ENCODE measurements at regions not wholly inside any gene's neighbourhood (a gene's known extent, or its start where the extent isn't known, plus 50 kb on each side); places are given as distances from the start of the nearest gene placed in this dataset.

GRCh38 chr17:77644181-77645071 lies 314.1 kb upstream of the TNRC6C start:
- no peaks in the 10 kb centered on the region for H3K4me1 ChIP-seq (ENCODE audit: control insufficient read depth in 5 of 5, insufficient read depth in 5 of 5, low read length in 5 of 5)
- peaks cover 0 to 10% (median 7%) of the 10 kb centered on the region in 5 donors for H3K27me3 ChIP-seq (ENCODE audit: control insufficient read depth in 5 of 5, insufficient read depth in 4 of 5, low read length in 5 of 5)
- H3K9me3 ChIP-seq (ENCODE audit: control insufficient read depth in 5 of 5, low read length in 5 of 5): peaks cover 0 to 11% (median 5%) of the 10 kb centered on the region in 5 donors
- no peak overlapping the region for H3K4me3 ChIP-seq (ENCODE audit: low read depth in 1 of 5, low read length in 5 of 5)
- H3K9ac ChIP-seq (ENCODE audit: low read length in 5 of 5): no peak overlapping the region
- no peak overlapping the region for H3K27ac ChIP-seq (ENCODE audit: low read depth, low read length)
- no peaks in the 10 kb centered on the region for H3K36me3 ChIP-seq (ENCODE audit: control insufficient read depth in 5 of 5, insufficient read depth in 5 of 5, low read length in 5 of 5)

- H3K36me3 ChIP-seq (ENCODE audit: control insufficient read depth in 5 of 5, insufficient read depth in 5 of 5, low read length in 5 of 5): no peaks in the 10 kb centered on the region
- H3K27me3 ChIP-seq (ENCODE audit: control insufficient read depth in 5 of 5, insufficient read depth in 4 of 5, low read length in 5 of 5): peaks cover 0 to 10% (median 7%) of the 10 kb centered on the region in 5 donors
- H3K9ac ChIP-seq (ENCODE audit: low read length in 5 of 5): no peak overlapping the region
- no peak overlapping the region for H3K27ac ChIP-seq (ENCODE audit: low read depth, low read length)
- no peak overlapping the region for H3K4me3 ChIP-seq (ENCODE audit: low read depth in 1 of 5, low read length in 5 of 5)
- H3K9me3 ChIP-seq (ENCODE audit: control insufficient read depth in 5 of 5, low read length in 5 of 5): peaks cover 0 to 11% (median 5%) of the 10 kb centered on the region in 5 donors
- H3K4me1 ChIP-seq (ENCODE audit: control insufficient read depth in 5 of 5, insufficient read depth in 5 of 5, low read length in 5 of 5): no peaks in the 10 kb centered on the region
Measured at GRCh38 chr17:77645072-77646045, 313.1 kb upstream of the TNRC6C start.

GRCh38 chr17:77646046-77646430 lies 312.5 kb upstream of the TNRC6C start:
- no peaks in the 10 kb centered on the region for H3K4me1 ChIP-seq (ENCODE audit: control insufficient read depth in 5 of 5, insufficient read depth in 5 of 5, low read length in 5 of 5)
- H3K27me3 ChIP-seq (ENCODE audit: control insufficient read depth in 5 of 5, insufficient read depth in 4 of 5, low read length in 5 of 5): peaks cover 0 to 10% (median 6%) of the 10 kb centered on the region in 5 donors
- H3K9ac ChIP-seq (ENCODE audit: low read length in 5 of 5): no peak overlapping the region
- H3K9me3 ChIP-seq (ENCODE audit: control insufficient read depth in 5 of 5, low read length in 5 of 5): peaks cover 0 to 11% (median 5%) of the 10 kb centered on the region in 5 donors
- H3K4me3 ChIP-seq (ENCODE audit: low read depth in 1 of 5, low read length in 5 of 5): no peak overlapping the region
- H3K36me3 ChIP-seq (ENCODE audit: control insufficient read depth in 5 of 5, insufficient read depth in 5 of 5, low read length in 5 of 5): no peaks in the 10 kb centered on the region
- no peak overlapping the region for H3K27ac ChIP-seq (ENCODE audit: low read depth, low read length)

GRCh38 chr17:77647531-77647930 lies 311.0 kb upstream of the TNRC6C start:
- Histone ChIP-seq H3K9ac (ENCODE audit: low read length in 5 of 5) (no peak overlapping the region), H3K4me1 (ENCODE audit: control insufficient read depth in 5 of 5, insufficient read depth in 5 of 5, low read length in 5 of 5) (no peaks in the 10 kb centered on the region), H3K4me3 (ENCODE audit: low read depth in 1 of 5, low read length in 5 of 5) (no peak overlapping the region), H3K9me3 (ENCODE audit: control insufficient read depth in 5 of 5, low read length in 5 of 5) (peaks cover 0 to 11% (median 5%) of the 10 kb centered on the region in 5 donors), H3K27me3 (ENCODE audit: control insufficient read depth in 5 of 5, insufficient read depth in 4 of 5, low read length in 5 of 5) (peaks cover 0 to 10% (median 4%) of the 10 kb centered on the region in 5 donors), H3K27ac (ENCODE audit: low read depth, low read length) (no peak overlapping the region), H3K36me3 (ENCODE audit: control insufficient read depth in 5 of 5, insufficient read depth in 5 of 5, low read length in 5 of 5) (no peaks in the 10 kb centered on the region)

- H3K27ac ChIP-seq (ENCODE audit: low read depth, low read length): no peak overlapping the region
- H3K4me1 ChIP-seq (ENCODE audit: control insufficient read depth in 5 of 5, insufficient read depth in 5 of 5, low read length in 5 of 5): no peaks in the 10 kb centered on the region
- H3K4me3 ChIP-seq (ENCODE audit: low read depth in 1 of 5, low read length in 5 of 5): no peak overlapping the region
- peaks cover 0 to 8% (median 1%) of the 10 kb centered on the region in 5 donors for H3K27me3 ChIP-seq (ENCODE audit: control insufficient read depth in 5 of 5, insufficient read depth in 4 of 5, low read length in 5 of 5)
- peaks cover 0 to 11% (median 5%) of the 10 kb centered on the region in 5 donors for H3K9me3 ChIP-seq (ENCODE audit: control insufficient read depth in 5 of 5, low read length in 5 of 5)
- no peak overlapping the region for H3K9ac ChIP-seq (ENCODE audit: low read length in 5 of 5)
- no peaks in the 10 kb centered on the region for H3K36me3 ChIP-seq (ENCODE audit: control insufficient read depth in 5 of 5, insufficient read depth in 5 of 5, low read length in 5 of 5)
Measured at GRCh38 chr17:77649717-77650211, 308.7 kb upstream of the TNRC6C start.

- Histone ChIP-seq H3K36me3 (ENCODE audit: control insufficient read depth in 5 of 5, insufficient read depth in 5 of 5, low read length in 5 of 5) (no peaks in the 10 kb centered on the region), H3K27me3 (ENCODE audit: control insufficient read depth in 5 of 5, insufficient read depth in 4 of 5, low read length in 5 of 5) (peaks cover 8 to 16% (median 11%) of the 10 kb centered on the region in 5 donors), H3K27ac (ENCODE audit: low read depth, low read length) (no peak overlapping the region), H3K9me3 (ENCODE audit: control insufficient read depth in 5 of 5, low read length in 5 of 5) (peaks cover 0 to 11% (median 5%) of the 10 kb centered on the region in 5 donors), H3K9ac (ENCODE audit: low read length in 5 of 5) (no peak overlapping the region), H3K4me1 (ENCODE audit: control insufficient read depth in 5 of 5, insufficient read depth in 5 of 5, low read length in 5 of 5) (no peaks in the 10 kb centered on the region), H3K4me3 (ENCODE audit: low read depth in 1 of 5, low read length in 5 of 5) (no peak overlapping the region)
Measured at GRCh38 chr17:77651988-77652387, 306.5 kb upstream of the TNRC6C start.

- H3K4me1 ChIP-seq (ENCODE audit: control insufficient read depth in 5 of 5, insufficient read depth in 5 of 5, low read length in 5 of 5): no peaks in the 10 kb centered on the region
- no peak overlapping the region for H3K9ac ChIP-seq (ENCODE audit: low read length in 5 of 5)
- H3K4me3 ChIP-seq (ENCODE audit: low read depth in 1 of 5, low read length in 5 of 5): no peak overlapping the region
- H3K27ac ChIP-seq (ENCODE audit: low read depth, low read length): no peak overlapping the region
- peaks cover 13 to 24% (median 17%) of the 10 kb centered on the region in 5 donors for H3K27me3 ChIP-seq (ENCODE audit: control insufficient read depth in 5 of 5, insufficient read depth in 4 of 5, low read length in 5 of 5)
- no peaks in the 10 kb centered on the region for H3K36me3 ChIP-seq (ENCODE audit: control insufficient read depth in 5 of 5, insufficient read depth in 5 of 5, low read length in 5 of 5)
- peaks cover 6 to 12% (median 10%) of the 10 kb centered on the region in 5 donors for H3K9me3 ChIP-seq (ENCODE audit: control insufficient read depth in 5 of 5, low read length in 5 of 5)
Measured at GRCh38 chr17:77654296-77654695, 304.2 kb upstream of the TNRC6C start.

GRCh38 chr17:77654850-77655249 lies 303.7 kb upstream of the TNRC6C start:
- Histone ChIP-seq H3K27me3 (ENCODE audit: control insufficient read depth in 5 of 5, insufficient read depth in 4 of 5, low read length in 5 of 5) (peaks cover 13 to 24% (median 17%) of the 10 kb centered on the region in 5 donors), H3K9me3 (ENCODE audit: control insufficient read depth in 5 of 5, low read length in 5 of 5) (peaks cover 6 to 12% (median 10%) of the 10 kb centered on the region in 5 donors), H3K27ac (ENCODE audit: low read depth, low read length) (no peak overlapping the region), H3K9ac (ENCODE audit: low read length in 5 of 5) (no peak overlapping the region), H3K4me1 (ENCODE audit: control insufficient read depth in 5 of 5, insufficient read depth in 5 of 5, low read length in 5 of 5) (no peaks in the 10 kb centered on the region), H3K36me3 (ENCODE audit: control insufficient read depth in 5 of 5, insufficient read depth in 5 of 5, low read length in 5 of 5) (no peaks in the 10 kb centered on the region), H3K4me3 (ENCODE audit: low read depth in 1 of 5, low read length in 5 of 5) (no peak overlapping the region)

GRCh38 chr17:77656054-77656453 lies 302.4 kb upstream of the TNRC6C start:
- H3K4me3 ChIP-seq (ENCODE audit: low read depth in 1 of 5, low read length in 5 of 5): no peak overlapping the region
- H3K4me1 ChIP-seq (ENCODE audit: control insufficient read depth in 5 of 5, insufficient read depth in 5 of 5, low read length in 5 of 5): no peaks in the 10 kb centered on the region
- no peak overlapping the region for H3K9ac ChIP-seq (ENCODE audit: low read length in 5 of 5)
- peaks cover 13 to 27% (median 17%) of the 10 kb centered on the region in 5 donors for H3K27me3 ChIP-seq (ENCODE audit: control insufficient read depth in 5 of 5, insufficient read depth in 4 of 5, low read length in 5 of 5)
- no peaks in the 10 kb centered on the region for H3K36me3 ChIP-seq (ENCODE audit: control insufficient read depth in 5 of 5, insufficient read depth in 5 of 5, low read length in 5 of 5)
- H3K9me3 ChIP-seq (ENCODE audit: control insufficient read depth in 5 of 5, low read length in 5 of 5): peaks cover 6 to 12% (median 10%) of the 10 kb centered on the region in 5 donors
- no peak overlapping the region for H3K27ac ChIP-seq (ENCODE audit: low read depth, low read length)
